HG02798 (cell line): ENCODE measurements at regions not wholly inside any gene's neighbourhood (a gene's known extent, or its start where the extent isn't known, plus 50 kb on each side); places are given as distances from the start of the nearest gene placed in this dataset.

Source experiments
- ATAC-seq: cut with Tn5 transposase; IDR thresholded peaks from one replicate; pipeline ENCODE4 v1.9.1; 2021; ENCODE audit warnings: mild to moderate bottlenecking; ENCODE audit not compliant: unreplicated experiment, poor library complexity

- no peak for ATAC-seq
These were observed 233.1 kb downstream of the LACC1 start for GRCh38 chr13:44112700-44113329.

- no peak for ATAC-seq
These were observed 237.0 kb downstream of the LACC1 start for GRCh38 chr13:44116562-44117332.

- no peak for ATAC-seq
These were observed 237.6 kb downstream of the LACC1 start for GRCh38 chr13:44117351-44117750.

GRCh38 chr13:44117816-44118215 lies 238.1 kb downstream of the LACC1 start:
- ATAC-seq = no peak

GRCh38 chr13:44118881-44119280 lies 239.2 kb downstream of the LACC1 start:
- no peak for ATAC-seq

GRCh38 chr13:44120043-44120442 lies 240.3 kb downstream of the LACC1 start:
- no peak for ATAC-seq

- no peak for ATAC-seq
These were observed 241.4 kb downstream of the LACC1 start for GRCh38 chr13:44120849-44121755.

- ATAC-seq = no peak
These were observed 244.6 kb downstream of the LACC1 start for GRCh38 chr13:44124352-44124751.

GRCh38 chr13:44125943-44126469 lies 246.3 kb downstream of the LACC1 start:
- no peak for ATAC-seq

- ATAC-seq = no peak
These were observed 245.0 kb upstream of the SERP2 start for GRCh38 chr13:44128552-44129001.

- ATAC-seq = no peak
These were observed 244.2 kb upstream of the SERP2 start for GRCh38 chr13:44129418-44129817.

GRCh38 chr13:44131069-44131614 lies 242.5 kb upstream of the SERP2 start:
- ATAC-seq = no peak

GRCh38 chr13:44132710-44133109 lies 240.9 kb upstream of the SERP2 start:
- no peak for ATAC-seq

- no peak for ATAC-seq
These were observed 240.0 kb upstream of the SERP2 start for GRCh38 chr13:44133626-44134025.

- no peak for ATAC-seq
These were observed 238.1 kb upstream of the SERP2 start for GRCh38 chr13:44135566-44135965.

GRCh38 chr13:44136696-44137268 lies 236.8 kb upstream of the SERP2 start:
- no peak for ATAC-seq

GRCh38 chr13:44137466-44137865 lies 236.2 kb upstream of the SERP2 start:
- ATAC-seq = no peak

GRCh38 chr13:44140146-44140545 lies 233.5 kb upstream of the SERP2 start:
- no peak for ATAC-seq

GRCh38 chr13:44140888-44141724 lies 232.5 kb upstream of the SERP2 start:
- no peak for ATAC-seq
